ENCODE measurements at regions not wholly inside any gene's neighbourhood (a gene's known extent, or its start where the extent isn't known, plus 50 kb on each side); places are given as distances from the start of the nearest gene placed in this dataset.

- ChIA-PET CTCF (no interaction called here), POLR2A (no interaction called here)
- TF ChIP-seq EP300 (IDR thresholded peaks at IDR 0.05; ENCODE audit: borderline replicate concordance in 1 of 2, low read depth in 1 of 2, low read length in 1 of 2) (no peak), IRF3 (IDR thresholded peaks at IDR 0.05; ENCODE audit: low read depth, low read length) (no peak), TCF12 (IDR thresholded peaks at IDR 0.05) (no peak), GABPA (IDR thresholded peaks at IDR 0.05; ENCODE audit: low read depth) (no peak), MXI1 (IDR thresholded peaks at IDR 0.05; ENCODE audit: low read depth, low read length) (no peak), RFX5 (IDR thresholded peaks at IDR 0.05; ENCODE audit: low read length) (no peak), POLR2AphosphoS5 (IDR thresholded peaks at IDR 0.05; ENCODE audit: low read depth, low read length) (no peak), FOXM1 (IDR thresholded peaks at IDR 0.05; ENCODE audit: low read depth) (no peak), SIN3A (IDR thresholded peaks at IDR 0.05; ENCODE audit: borderline replicate concordance, low read depth, low read length) (no peak), RAD21 (IDR thresholded peaks at IDR 0.05; ENCODE audit: low read length) (no peak), SMC3 (IDR thresholded peaks at IDR 0.05; ENCODE audit: low read depth, low read length) (no peak), EZH2phosphoT487 (IDR thresholded peaks at IDR 0.05; ENCODE audit: borderline replicate concordance, low read depth) (no peak), ZBTB33 (IDR thresholded peaks at IDR 0.05; ENCODE audit: borderline replicate concordance, low read depth) (no peak), ELF1 (IDR thresholded peaks at IDR 0.05) (no peak), CHD2 (IDR thresholded peaks at IDR 0.05; ENCODE audit: low read length, partially characterized antibody) (no peak), JUND (IDR thresholded peaks at IDR 0.05) (no peak), USF2 (IDR thresholded peaks at IDR 0.05; ENCODE audit: borderline replicate concordance, low read depth, low read length) (no peak)
- 22% methylated on average over 5 of the region's 5 CpGs for WGBS (ENCODE audit: low lambda C conversion rate)
- Histone ChIP-seq H3F3A (replicated peaks; ENCODE audit: insufficient read depth) (no peaks in the 10 kb centered on the region), H4K20me1 (ENCODE audit: insufficient read depth) (no peaks in the 10 kb centered on the region), H3K9me3 (peaks cover 2% of the 10 kb centered on the region; the same call in 1 of the 2 replicates), H3K4me3 (ENCODE audit: low read depth in 2 of 2, low read length in 1 of 2) (no peak overlapping the region), H3K9ac (no peak overlapping the region), H3K79me2 (ENCODE audit: insufficient read depth) (no peaks in the 10 kb centered on the region), H3K27ac (ENCODE audit: low read depth in 2 of 2, low read length in 1 of 2) (no peak overlapping the region), H3K27me3 (ENCODE audit: insufficient read depth) (no peaks in the 10 kb centered on the region), H2AFZ (ENCODE audit: low read depth) (no peak overlapping the region), H3K4me1 (ENCODE audit: control insufficient read depth in 1 of 2, insufficient read depth in 2 of 2, low read depth in 1 of 2, low read length in 1 of 2) (no peaks in the 10 kb centered on the region), H3K36me3 (replicated peaks in 1 of 2; ENCODE audit: control insufficient read depth in 1 of 2, insufficient read depth in 2 of 2, low read length in 1 of 2) (no peaks in the 10 kb centered on the region), H3K4me2 (no peak overlapping the region), H3K9me2 (no peaks in the 10 kb centered on the region)
- DNase-seq = no peak
These were observed 605.1 kb upstream of the ID4 start for GRCh38 chr6:19231878-19232561.
